ENCODE measurements at regions not wholly inside any gene's neighbourhood (a gene's known extent, or its start where the extent isn't known, plus 50 kb on each side); places are given as distances from the start of the nearest gene placed in this dataset.

- DNase-seq (ENCODE audit: low spot score), result no peak
- Mint-ChIP-seq H3K4me3 (ENCODE audit: unreplicated experiment) (peak overlapping the region; percentile 54), H3K4me1 (ENCODE audit: low read depth) (peaks cover 95% of the 10 kb centered on the region), H3K9me3 (ENCODE audit: low read depth) (peaks cover 12% of the 10 kb centered on the region), H3K27me3 (ENCODE audit: low read depth) (no peaks in the 10 kb centered on the region), H3K36me3 (ENCODE audit: low read depth) (peaks cover 1% of the 10 kb centered on the region), H3K27ac (ENCODE audit: unreplicated experiment) (peak overlapping the region; percentile 97)
- no peak for TF ChIP-seq CTCF (IDR thresholded peaks at IDR 0.05)
These were observed 226.3 kb downstream of the AHR start for GRCh38 chr7:17524746-17525145.

DNA sequence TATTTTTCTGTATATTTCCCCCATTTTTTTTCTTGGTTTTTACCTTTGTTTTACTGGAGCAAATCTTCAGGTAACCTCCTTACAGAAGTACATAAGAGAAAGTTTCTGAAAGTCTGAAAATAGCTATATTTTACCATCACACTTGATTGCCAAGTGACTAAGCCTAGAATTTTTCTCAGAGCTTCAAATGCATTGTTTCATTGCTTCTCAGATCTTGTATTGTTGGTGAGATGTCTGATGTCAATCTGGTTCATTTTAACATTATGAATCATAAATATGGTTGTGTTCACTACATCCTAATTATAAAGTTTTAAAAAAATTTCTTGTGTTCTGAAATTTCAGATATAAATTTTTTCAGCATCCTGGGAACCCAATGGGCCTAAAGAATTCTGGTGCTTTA, 228.2 kb downstream of the AHR start:
- Mint-ChIP-seq H3K27ac (ENCODE audit: unreplicated experiment) (peak overlapping the region; percentile 57), H3K4me3 (ENCODE audit: unreplicated experiment) (no peak overlapping the region), H3K4me1 (ENCODE audit: low read depth) (peaks cover 93% of the 10 kb centered on the region), H3K36me3 (ENCODE audit: low read depth) (no peaks in the 10 kb centered on the region), H3K9me3 (ENCODE audit: low read depth) (peaks cover 10% of the 10 kb centered on the region), H3K27me3 (ENCODE audit: low read depth) (no peaks in the 10 kb centered on the region)
- TF ChIP-seq CTCF (IDR thresholded peaks at IDR 0.05), result no peak
- DNase-seq (ENCODE audit: low spot score), result no peak

DNA sequence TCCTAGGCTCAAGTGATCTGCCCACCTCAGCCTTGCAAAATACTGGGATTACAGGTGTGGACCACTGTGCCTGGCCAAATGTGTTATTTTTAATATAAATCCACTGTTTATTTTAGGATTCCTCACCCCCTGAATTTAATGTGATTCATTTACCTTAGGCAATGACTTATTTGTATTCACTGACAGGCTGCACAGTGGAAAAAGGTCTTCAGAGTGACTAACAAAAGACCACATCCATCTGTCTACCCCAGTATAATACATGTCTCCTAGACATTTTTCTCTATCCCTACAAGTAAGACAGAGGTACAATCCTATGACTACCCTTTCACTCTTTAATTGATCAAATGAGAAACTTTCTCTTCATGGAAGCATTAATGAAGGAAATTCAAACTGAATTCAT, 230.2 kb downstream of the AHR start:
- Mint-ChIP-seq H3K36me3 (ENCODE audit: low read depth) (no peaks in the 10 kb centered on the region), H3K4me1 (ENCODE audit: low read depth) (peaks cover 81% of the 10 kb centered on the region), H3K4me3 (ENCODE audit: unreplicated experiment) (no peak overlapping the region), H3K9me3 (ENCODE audit: low read depth) (peaks cover 10% of the 10 kb centered on the region), H3K27me3 (ENCODE audit: low read depth) (no peaks in the 10 kb centered on the region), H3K27ac (ENCODE audit: unreplicated experiment) (no peak overlapping the region)
- no peak for DNase-seq (ENCODE audit: low spot score)
- TF ChIP-seq CTCF (IDR thresholded peaks at IDR 0.05), result no peak

DNA sequence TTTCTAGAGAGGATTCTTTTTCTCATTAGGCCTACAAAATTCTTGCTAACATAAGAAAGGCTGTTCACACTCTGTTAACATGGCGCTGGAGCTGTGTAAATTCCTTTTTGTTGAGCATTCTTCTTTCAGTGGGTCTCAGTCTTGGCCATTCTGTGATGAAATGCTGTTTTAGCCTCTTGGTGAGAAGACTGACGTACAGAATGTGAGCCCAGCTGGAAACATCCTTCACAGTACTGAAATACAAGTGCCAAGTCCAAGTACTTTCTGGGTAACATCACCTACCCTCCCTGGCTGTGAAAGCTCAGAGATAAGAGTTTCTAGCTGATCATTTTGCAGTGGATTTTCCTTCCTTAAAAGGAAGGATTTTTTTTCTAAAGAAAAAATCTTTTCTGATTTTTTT, 231.8 kb downstream of the AHR start:
- no peaks in the 10 kb centered on the region for H3K36me3 Mint-ChIP-seq (ENCODE audit: low read depth)
- H3K27me3 Mint-ChIP-seq (ENCODE audit: low read depth), result no peaks in the 10 kb centered on the region
- no peak overlapping the region for H3K4me3 Mint-ChIP-seq (ENCODE audit: unreplicated experiment)
- peaks cover 65% of the 10 kb centered on the region for H3K4me1 Mint-ChIP-seq (ENCODE audit: low read depth)
- no peak for TF ChIP-seq CTCF (IDR thresholded peaks at IDR 0.05)
- DNase-seq (ENCODE audit: low spot score), result no peak
- H3K27ac Mint-ChIP-seq (ENCODE audit: unreplicated experiment), result peak overlapping the region; percentile 93
- H3K9me3 Mint-ChIP-seq (ENCODE audit: low read depth), result peaks cover 10% of the 10 kb centered on the region

- peaks cover 60% of the 10 kb centered on the region for H3K4me1 Mint-ChIP-seq (ENCODE audit: low read depth)
- H3K4me3 Mint-ChIP-seq (ENCODE audit: unreplicated experiment), result no peak overlapping the region
- DNase-seq (ENCODE audit: low spot score), result no peak
- no peaks in the 10 kb centered on the region for H3K27me3 Mint-ChIP-seq (ENCODE audit: low read depth)
- peaks cover 10% of the 10 kb centered on the region for H3K9me3 Mint-ChIP-seq (ENCODE audit: low read depth)
- no peaks in the 10 kb centered on the region for H3K36me3 Mint-ChIP-seq (ENCODE audit: low read depth)
- TF ChIP-seq CTCF (IDR thresholded peaks at IDR 0.05), result peak; percentile 71
- H3K27ac Mint-ChIP-seq (ENCODE audit: unreplicated experiment), result peak overlapping the region; percentile 52
These were observed 232.4 kb downstream of the AHR start for GRCh38 chr7:17530741-17531421.

Data from chondrocyte (in vitro differentiated cells).